ENCODE measurements at regions not wholly inside any gene's neighbourhood (a gene's known extent, or its start where the extent isn't known, plus 50 kb on each side); places are given as distances from the start of the nearest gene placed in this dataset.

DNA sequence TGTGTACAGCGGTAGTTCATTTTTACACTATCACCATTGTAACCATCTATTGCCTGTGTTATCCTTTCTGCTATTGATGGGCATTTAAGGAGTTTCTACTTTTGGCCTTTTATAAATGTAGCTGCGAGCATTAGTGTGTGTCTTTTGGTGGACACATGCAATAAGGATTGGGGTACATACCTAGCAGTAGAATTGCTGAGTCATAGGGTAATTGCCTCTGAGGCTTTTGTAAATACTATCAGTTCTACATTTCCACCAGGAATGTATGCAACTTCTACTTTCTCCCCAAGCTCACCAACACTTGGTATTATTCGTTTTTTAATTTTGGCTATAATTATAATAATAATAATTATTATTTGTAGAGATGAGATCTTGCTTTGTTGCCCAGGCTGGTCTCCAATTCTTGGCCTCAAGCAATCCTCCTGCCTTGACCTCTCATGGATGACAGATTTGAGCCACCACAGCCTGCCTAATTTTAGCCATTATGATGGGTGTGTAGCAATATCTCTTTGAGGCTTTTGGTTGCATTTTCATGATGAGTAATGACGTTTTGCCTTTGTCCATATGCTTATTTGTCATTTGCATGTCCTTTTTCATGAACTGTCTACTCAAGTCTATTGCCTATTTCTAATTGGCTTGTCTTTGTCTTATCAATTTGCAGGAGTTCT lies 277.0 kb downstream of the ACTR3B start:
- H3K9me3 Mint-ChIP-seq, result peaks cover 4% of the 10 kb centered on the region
- no peak for DNase-seq (ENCODE audit: low spot score in 2 of 2, unreplicated experiment in 2 of 2)
- no peak overlapping the region for H3K4me3 Mint-ChIP-seq
- no peaks in the 10 kb centered on the region for H3K27me3 Mint-ChIP-seq (ENCODE audit: low read depth)
- H3K27ac Mint-ChIP-seq, result no peak overlapping the region
- no peaks in the 10 kb centered on the region for H3K36me3 Mint-ChIP-seq
- H3K4me1 Mint-ChIP-seq, result no peaks in the 10 kb centered on the region
- no peak for TF ChIP-seq CTCF (IDR thresholded peaks at IDR 0.05; ENCODE audit: unreplicated experiment)

DNA sequence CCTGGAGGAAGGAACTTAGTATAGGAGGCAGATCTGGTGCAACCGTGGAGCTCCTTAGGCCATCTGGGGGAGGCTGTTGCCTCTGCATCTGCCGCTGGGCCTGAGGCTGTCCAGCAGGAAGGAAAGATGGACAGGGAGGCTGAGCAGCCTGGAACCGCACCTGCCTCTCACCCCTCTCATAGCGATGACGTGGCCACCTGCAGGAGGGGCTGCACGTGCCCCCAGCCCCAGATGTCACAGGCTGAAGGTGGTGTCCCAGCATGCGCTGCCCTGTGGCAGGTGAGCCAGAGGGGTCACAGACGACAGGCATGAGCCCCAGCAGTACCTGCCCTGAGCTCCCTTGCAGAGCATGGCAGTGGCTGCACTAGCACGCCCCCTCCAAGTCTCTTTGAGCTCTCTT lies 283.9 kb downstream of the ACTR3B start:
- no peak overlapping the region for H3K4me3 Mint-ChIP-seq
- DNase-seq (ENCODE audit: low spot score in 2 of 2, unreplicated experiment in 2 of 2), result no peak
- H3K36me3 Mint-ChIP-seq, result no peaks in the 10 kb centered on the region
- TF ChIP-seq CTCF (IDR thresholded peaks at IDR 0.05; ENCODE audit: unreplicated experiment), result no peak
- H3K4me1 Mint-ChIP-seq, result no peaks in the 10 kb centered on the region
- no peak overlapping the region for H3K27ac Mint-ChIP-seq
- no peaks in the 10 kb centered on the region for H3K9me3 Mint-ChIP-seq
- no peaks in the 10 kb centered on the region for H3K27me3 Mint-ChIP-seq (ENCODE audit: low read depth)

- Mint-ChIP-seq H3K36me3 (no peaks in the 10 kb centered on the region), H3K4me1 (no peaks in the 10 kb centered on the region), H3K4me3 (no peak overlapping the region), H3K27me3 (ENCODE audit: low read depth) (no peaks in the 10 kb centered on the region), H3K9me3 (peaks cover 4% of the 10 kb centered on the region), H3K27ac (no peak overlapping the region)
- TF ChIP-seq CTCF (IDR thresholded peaks at IDR 0.05; ENCODE audit: unreplicated experiment), result no peak
- no peak for DNase-seq (ENCODE audit: low spot score in 2 of 2, unreplicated experiment in 2 of 2)
Observed at GRCh38 chr7:153044981-153045380, 285.4 kb downstream of the ACTR3B start.

DNA sequence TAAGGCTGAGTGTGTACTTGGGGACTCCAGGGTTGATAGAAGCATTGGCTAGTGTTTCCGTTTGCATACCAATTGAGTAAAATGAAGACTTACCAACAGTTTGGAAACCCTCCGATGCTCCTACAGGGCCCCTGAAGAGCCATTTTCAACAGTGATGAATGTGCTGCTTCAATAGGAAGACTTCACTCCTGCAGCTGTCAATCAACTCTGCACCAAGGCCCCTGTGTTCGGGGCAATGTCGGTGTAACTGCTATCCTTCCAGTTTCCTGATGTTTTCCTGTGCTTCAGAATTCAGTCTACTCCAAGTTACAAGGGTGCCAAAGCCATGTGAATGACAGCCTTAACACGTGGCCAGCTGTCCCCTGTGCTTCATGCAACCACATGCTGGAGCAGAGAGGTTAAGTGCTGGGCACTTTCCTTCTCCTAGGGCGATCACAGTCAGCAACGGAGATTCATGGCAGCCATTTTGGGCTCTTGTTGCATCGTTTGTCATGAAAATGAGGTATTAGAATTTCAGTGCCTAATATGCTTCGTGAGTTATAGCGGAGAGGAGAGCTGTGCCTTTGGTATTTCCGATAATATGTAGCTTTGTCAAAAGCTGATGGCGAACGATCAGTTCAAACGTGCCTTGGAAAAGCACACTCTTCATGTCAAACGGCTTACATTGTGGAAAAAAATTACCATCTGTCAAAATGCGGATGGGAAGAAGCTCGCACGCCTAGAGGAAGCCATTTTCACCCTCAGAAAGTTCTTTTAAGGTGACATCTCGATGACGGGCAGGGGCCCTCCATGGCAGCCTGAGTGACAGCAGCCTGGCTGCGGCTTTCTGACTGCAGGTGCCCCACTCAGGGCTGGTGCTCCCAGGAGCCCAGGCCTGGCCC lies 287.8 kb downstream of the ACTR3B start:
- H3K27ac Mint-ChIP-seq, result no peak overlapping the region

GRCh38 chr7:153052206-153052605 lies 292.7 kb downstream of the ACTR3B start:
- Mint-ChIP-seq H3K36me3 (no peaks in the 10 kb centered on the region), H3K27ac (no peak overlapping the region), H3K27me3 (ENCODE audit: low read depth) (no peaks in the 10 kb centered on the region), H3K4me1 (no peaks in the 10 kb centered on the region), H3K4me3 (no peak overlapping the region), H3K9me3 (peaks cover 34% of the 10 kb centered on the region)
- no peak for DNase-seq (ENCODE audit: low spot score in 2 of 2, unreplicated experiment in 2 of 2)
- no peak for TF ChIP-seq CTCF (IDR thresholded peaks at IDR 0.05; ENCODE audit: unreplicated experiment)

More for the DNA sequence above, 287.8 kb downstream of the ACTR3B start:
- no peaks in the 10 kb centered on the region for H3K27me3 Mint-ChIP-seq (ENCODE audit: low read depth)
- H3K36me3 Mint-ChIP-seq, result no peaks in the 10 kb centered on the region
- TF ChIP-seq CTCF (IDR thresholded peaks at IDR 0.05; ENCODE audit: unreplicated experiment), result no peak
- H3K4me3 Mint-ChIP-seq, result no peak overlapping the region
- no peaks in the 10 kb centered on the region for H3K4me1 Mint-ChIP-seq
- no peak for DNase-seq (ENCODE audit: low spot score in 2 of 2, unreplicated experiment in 2 of 2)
- peaks cover 18% of the 10 kb centered on the region for H3K9me3 Mint-ChIP-seq

All from mesothelial cell of epicardium (in vitro differentiated cells).